GM20000 (cell line): ENCODE measurements at regions not wholly inside any gene's neighbourhood (a gene's known extent, or its start where the extent isn't known, plus 50 kb on each side); places are given as distances from the start of the nearest gene placed in this dataset.

Experiments
- DNase-seq: peaks from one replicate; pipeline ENCODE4 v3.0.0; 2012; ENCODE audit warnings: low spot score
- CTCF ChIP-seq: IDR thresholded peaks from 2 replicates; pipeline ENCODE4 v1.5.1; 2012; ENCODE audit warnings: mild to moderate bottlenecking, control low read depth; ENCODE audit errors: extremely low read depth, missing control alignments

GRCh38 chr1:229822026-229822425 lies 196.0 kb downstream of the URB2 start:
- TF ChIP-seq CTCF = no peak
- DNase-seq = no peak

- no peak for DNase-seq
- no peak for TF ChIP-seq CTCF
Observed at GRCh38 chr1:229825042-229825441, 199.0 kb downstream of the URB2 start.

- DNase-seq = no peak
- TF ChIP-seq CTCF = no peak
Observed at GRCh38 chr1:229828461-229828860, 202.4 kb downstream of the URB2 start.

GRCh38 chr1:229832695-229833094 lies 206.6 kb downstream of the URB2 start:
- TF ChIP-seq CTCF = no peak
- DNase-seq = no peak

GRCh38 chr1:229834230-229834629 lies 208.2 kb downstream of the URB2 start:
- no peak for TF ChIP-seq CTCF
- no peak for DNase-seq

GRCh38 chr1:229835226-229835625 lies 209.2 kb downstream of the URB2 start:
- DNase-seq = no peak
- no peak for TF ChIP-seq CTCF

GRCh38 chr1:229836324-229836723 lies 210.3 kb downstream of the URB2 start:
- no peak for TF ChIP-seq CTCF

More at GRCh38 chr1:229836324-229836723, 210.3 kb downstream of the URB2 start:
- no peak for DNase-seq
